SK-MEL-5 (cell line): ENCODE measurements at regions not wholly inside any gene's neighbourhood (a gene's known extent, or its start where the extent isn't known, plus 50 kb on each side); places are given as distances from the start of the nearest gene placed in this dataset.

Experiments
- DNase-seq: peaks from one replicate; pipeline ENCODE4 v3.0.0-alpha.2; 2016; ENCODE audit warnings: low read depth, low spot score
- in situ Hi-C: cut with HindIII; loops from 2 replicates; pipeline ENCODE4 v1.10.0; 2016; ENCODE audit warnings: low sequenced_read_pairs, high pct_unique_total_duplicates, low pct_unique_long_range_greater_than_20kb

GRCh38 chr2:810397-810796, 133.2 kb upstream of the TMEM18 start:
- in situ Hi-C loops: no loop called here
- DNase-seq: no peak

GRCh38 chr2:807300-807699, 130.1 kb upstream of the TMEM18 start:
- DNase-seq: no peak
- in situ Hi-C loops: no loop called here

GRCh38 chr2:805664-806063, 128.5 kb upstream of the TMEM18 start:
- in situ Hi-C loops: no loop called here
- DNase-seq: no peak

- DNase-seq: no peak
- in situ Hi-C loops: no loop called here
These were observed 120.8 kb upstream of the TMEM18 start for GRCh38 chr2:797993-798392.

GRCh38 chr2:797556-797955, 120.3 kb upstream of the TMEM18 start:
- DNase-seq: no peak
- in situ Hi-C loops: no loop called here

- DNase-seq: no peak
- in situ Hi-C loops: no loop called here
These were observed 119.2 kb upstream of the TMEM18 start for GRCh38 chr2:796141-796985.

GRCh38 chr2:795531-796041, 118.4 kb upstream of the TMEM18 start:
- in situ Hi-C loops: no loop called here
- DNase-seq: no peak

GRCh38 chr2:794554-795241, 117.5 kb upstream of the TMEM18 start:
- in situ Hi-C loops: no loop called here
- DNase-seq: no peak

GRCh38 chr2:793236-793635, 116.0 kb upstream of the TMEM18 start:
- in situ Hi-C loops: no loop called here
- no peak for DNase-seq

GRCh38 chr2:792687-793086, 115.5 kb upstream of the TMEM18 start:
- no peak for DNase-seq
- in situ Hi-C loops: no loop called here

- DNase-seq: no peak
- in situ Hi-C loops: no loop called here
These were observed 113.5 kb upstream of the TMEM18 start for GRCh38 chr2:790634-791245.

GRCh38 chr2:790081-790480, 112.9 kb upstream of the TMEM18 start:
- in situ Hi-C loops: no loop called here

GRCh38 chr2:789529-789928, 112.3 kb upstream of the TMEM18 start:
- in situ Hi-C loops: no loop called here

More at GRCh38 chr2:790081-790480, 112.9 kb upstream of the TMEM18 start:
- no peak for DNase-seq

GRCh38 chr2:788227-789032, 111.2 kb upstream of the TMEM18 start:
- no peak for DNase-seq

More at GRCh38 chr2:789529-789928, 112.3 kb upstream of the TMEM18 start:
- no peak for DNase-seq

GRCh38 chr2:784753-785152, 107.5 kb upstream of the TMEM18 start:
- DNase-seq: no peak
- in situ Hi-C loops: no loop called here

More at GRCh38 chr2:788227-789032, 111.2 kb upstream of the TMEM18 start:
- in situ Hi-C loops: no loop called here

- no peak for DNase-seq
- in situ Hi-C loops: no loop called here
These were observed 103.4 kb upstream of the TMEM18 start for GRCh38 chr2:780581-780980.

GRCh38 chr2:780002-780401, 102.8 kb upstream of the TMEM18 start:
- DNase-seq: no peak
- in situ Hi-C loops: no loop called here
